Fibroblast of lung (primary cell): ENCODE measurements at regions not wholly inside any gene's neighbourhood (a gene's known extent, or its start where the extent isn't known, plus 50 kb on each side); places are given as distances from the start of the nearest gene placed in this dataset.

Experiments used
- DNase-seq, 2 donors: peaks; one replicate each; pipeline versions ENCODE4 v3.0.0 to v3.0.0-alpha.2; 2010; ENCODE audit warnings: low read depth in 2 of 2
- H2AFZ ChIP-seq: 2 replicates; pipeline ENCODE4 v1.5.1; 2012; ENCODE audit warnings: low read length, control low read depth, inconsistent platforms
- H3K27ac ChIP-seq: 2 replicates; pipeline ENCODE4 v1.5.1; 2011; ENCODE audit warnings: low read length, control low read depth; ENCODE audit not compliant: insufficient read depth
- H3K27me3 ChIP-seq: 2 replicates; pipeline ENCODE4 v1.5.1; 2011; ENCODE audit warnings: mild to moderate bottlenecking, low read length; ENCODE audit not compliant: control insufficient read depth, insufficient read depth
- H3K36me3 ChIP-seq: 2 replicates; pipeline ENCODE4 v1.5.1; 2011; ENCODE audit warnings: low read length; ENCODE audit not compliant: control insufficient read depth, insufficient read depth
- H3K4me1 ChIP-seq: 2 replicates; pipeline ENCODE4 v1.5.1; 2011; ENCODE audit warnings: low read length; ENCODE audit not compliant: control insufficient read depth, insufficient read depth; ENCODE audit errors: extremely low read depth
- H3K4me2 ChIP-seq: 2 replicates; pipeline ENCODE4 v1.5.1; 2011; ENCODE audit warnings: low read length, control low read depth; ENCODE audit not compliant: insufficient read depth; ENCODE audit errors: extremely low read depth
- H3K4me3 ChIP-seq, 4 experiments: fragments of 200-600 bp in 1 of 4; sonication (generic) in 1 of 4; replicated peaks in 1 of 4; 2 replicates each; pipeline ENCODE4 v1.5.1; 2011 to 2016; ENCODE audit warnings: low read length in 4 of 4, low read depth in 3 of 4, mild to moderate bottlenecking in 3 of 4, control low read depth in 2 of 4, inconsistent platforms in 1 of 4, mixed read lengths in 1 of 4; ENCODE audit not compliant: insufficient read depth in 1 of 4; ENCODE audit errors: control extremely low read depth in 1 of 4
- H3K79me2 ChIP-seq: 2 replicates; pipeline ENCODE4 v1.5.1; 2012; ENCODE audit warnings: mild to moderate bottlenecking, low read length, inconsistent platforms; ENCODE audit not compliant: control insufficient read depth, insufficient read depth
- H3K9ac ChIP-seq: 2 replicates; pipeline ENCODE4 v1.5.1; 2011; ENCODE audit warnings: mild to moderate bottlenecking, low read length, control low read depth; ENCODE audit not compliant: insufficient read depth
- H3K9me3 ChIP-seq: 2 replicates; pipeline ENCODE4 v1.5.1; 2012; ENCODE audit warnings: low read depth, low read length; ENCODE audit not compliant: control insufficient read depth, insufficient read depth
- H4K20me1 ChIP-seq: 2 replicates; pipeline ENCODE4 v1.5.1; 2011; ENCODE audit warnings: low read length; ENCODE audit not compliant: control insufficient read depth, insufficient read depth; ENCODE audit errors: extremely low read depth
- EZH2 ChIP-seq: IDR thresholded peaks from 2 replicates; pipeline ENCODE4 v1.5.1; 2012; ENCODE audit warnings: low read length, control low read depth, mild to moderate bottlenecking; ENCODE audit errors: missing control alignments
- TF ChIP-seq, protein P1 (sequence below), 2 donors: IDR thresholded peaks in 1 of 2; conservative IDR thresholded peaks in 1 of 2; 1 replicate in 1 of 2; 2 replicates in 1 of 2; pipeline ENCODE4 v1.5.1; 2011 to 2012; ENCODE audit warnings: low read length in 2 of 2, control low read depth in 1 of 2, inconsistent platforms in 1 of 2, low read depth in 1 of 2, mild to moderate bottlenecking in 1 of 2

DNA sequence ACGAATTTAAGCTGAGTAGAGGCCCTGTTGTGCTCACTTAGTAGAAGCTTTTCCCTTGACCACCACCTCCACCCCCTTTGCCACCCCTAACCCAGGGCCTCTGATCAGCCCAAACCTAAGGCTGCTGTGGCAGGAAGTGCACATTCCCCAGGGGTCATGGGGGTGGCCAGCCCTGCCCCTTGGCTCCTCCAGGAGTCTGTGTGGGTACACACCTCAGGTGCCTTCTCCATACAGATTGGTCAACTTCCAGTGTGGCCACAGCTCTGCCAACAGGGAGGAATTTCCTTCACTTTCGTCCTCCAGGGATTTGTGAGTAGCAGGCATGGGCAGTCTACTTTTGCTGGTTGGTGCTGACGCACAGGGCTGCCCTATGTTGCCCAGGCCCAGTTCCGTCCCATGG lies 249.9 kb upstream of the ZNF32 start:
- H2AFZ ChIP-seq = no peak overlapping the region
- no peaks in the 10 kb centered on the region for H3K79me2 ChIP-seq
- no peak overlapping the region for H3K4me2 ChIP-seq
- no peak overlapping the region for H3K9ac ChIP-seq
- TF ChIP-seq EZH2 = no peak
- TF ChIP-seq, protein P1, sequence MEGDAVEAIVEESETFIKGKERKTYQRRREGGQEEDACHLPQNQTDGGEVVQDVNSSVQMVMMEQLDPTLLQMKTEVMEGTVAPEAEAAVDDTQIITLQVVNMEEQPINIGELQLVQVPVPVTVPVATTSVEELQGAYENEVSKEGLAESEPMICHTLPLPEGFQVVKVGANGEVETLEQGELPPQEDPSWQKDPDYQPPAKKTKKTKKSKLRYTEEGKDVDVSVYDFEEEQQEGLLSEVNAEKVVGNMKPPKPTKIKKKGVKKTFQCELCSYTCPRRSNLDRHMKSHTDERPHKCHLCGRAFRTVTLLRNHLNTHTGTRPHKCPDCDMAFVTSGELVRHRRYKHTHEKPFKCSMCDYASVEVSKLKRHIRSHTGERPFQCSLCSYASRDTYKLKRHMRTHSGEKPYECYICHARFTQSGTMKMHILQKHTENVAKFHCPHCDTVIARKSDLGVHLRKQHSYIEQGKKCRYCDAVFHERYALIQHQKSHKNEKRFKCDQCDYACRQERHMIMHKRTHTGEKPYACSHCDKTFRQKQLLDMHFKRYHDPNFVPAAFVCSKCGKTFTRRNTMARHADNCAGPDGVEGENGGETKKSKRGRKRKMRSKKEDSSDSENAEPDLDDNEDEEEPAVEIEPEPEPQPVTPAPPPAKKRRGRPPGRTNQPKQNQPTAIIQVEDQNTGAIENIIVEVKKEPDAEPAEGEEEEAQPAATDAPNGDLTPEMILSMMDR (conservative IDR thresholded peaks at IDR 0.05 in 1 of 2, IDR thresholded peaks at IDR 0.05 in 1 of 2; ENCODE audit: low read depth in 1 of 2, low read length in 2 of 2) = no peak
- H3K4me3 ChIP-seq = no peak overlapping the region
- H3K36me3 ChIP-seq = no peaks in the 10 kb centered on the region
- no peak for DNase-seq
- H3K9me3 ChIP-seq = no peaks in the 10 kb centered on the region
- H3K27me3 ChIP-seq = no peaks in the 10 kb centered on the region
- no peak overlapping the region for H3K27ac ChIP-seq
- H4K20me1 ChIP-seq = no peaks in the 10 kb centered on the region
- no peaks in the 10 kb centered on the region for H3K4me1 ChIP-seq

DNA sequence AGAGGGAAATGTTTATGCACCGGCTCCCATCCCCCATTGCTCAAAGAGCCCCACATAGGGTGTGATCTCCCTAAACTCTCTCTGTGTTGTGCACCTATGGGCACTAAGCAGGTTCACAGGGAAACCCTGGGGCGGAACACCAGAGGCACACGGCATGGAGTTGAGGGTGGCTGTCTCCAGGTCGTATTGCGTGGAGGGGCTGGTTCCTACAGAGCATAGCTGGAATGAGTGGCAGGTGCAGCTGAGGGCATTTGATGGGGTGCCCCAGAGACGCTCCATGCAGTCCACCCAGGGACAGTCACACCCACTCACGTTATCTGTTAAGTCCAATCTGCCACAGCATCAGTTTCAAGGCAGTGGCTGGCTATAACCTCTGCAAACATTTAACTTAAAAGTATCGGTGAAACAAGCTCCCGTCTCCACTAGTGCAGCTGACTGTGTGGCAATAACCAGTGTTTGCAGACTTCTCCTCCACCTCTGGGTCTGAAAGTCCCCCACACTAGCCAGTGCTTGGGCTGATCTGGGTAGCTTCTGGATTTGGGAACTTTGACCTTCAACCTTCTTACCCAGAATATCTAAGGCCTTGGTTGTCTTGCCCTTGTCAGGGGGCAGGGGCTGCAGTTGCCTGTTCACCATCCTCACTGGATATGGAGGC lies 249.2 kb upstream of the ZNF32 start:
- H3K79me2 ChIP-seq = no peaks in the 10 kb centered on the region
- TF ChIP-seq, protein P1 (conservative IDR thresholded peaks at IDR 0.05 in 1 of 2, IDR thresholded peaks at IDR 0.05 in 1 of 2; ENCODE audit: low read depth in 1 of 2, low read length in 2 of 2) = no peak
- no peak for TF ChIP-seq EZH2
- no peaks in the 10 kb centered on the region for H3K27me3 ChIP-seq
- H3K4me2 ChIP-seq = no peak overlapping the region
- DNase-seq = no peak
- peaks cover 2% of the 10 kb centered on the region for H3K4me1 ChIP-seq
- H3K9me3 ChIP-seq = no peaks in the 10 kb centered on the region
- no peak overlapping the region for H3K9ac ChIP-seq
- no peaks in the 10 kb centered on the region for H3K36me3 ChIP-seq
- H3K4me3 ChIP-seq = no peak overlapping the region
- H3K27ac ChIP-seq = no peak overlapping the region
- H4K20me1 ChIP-seq = no peaks in the 10 kb centered on the region
- no peak overlapping the region for H2AFZ ChIP-seq

DNA sequence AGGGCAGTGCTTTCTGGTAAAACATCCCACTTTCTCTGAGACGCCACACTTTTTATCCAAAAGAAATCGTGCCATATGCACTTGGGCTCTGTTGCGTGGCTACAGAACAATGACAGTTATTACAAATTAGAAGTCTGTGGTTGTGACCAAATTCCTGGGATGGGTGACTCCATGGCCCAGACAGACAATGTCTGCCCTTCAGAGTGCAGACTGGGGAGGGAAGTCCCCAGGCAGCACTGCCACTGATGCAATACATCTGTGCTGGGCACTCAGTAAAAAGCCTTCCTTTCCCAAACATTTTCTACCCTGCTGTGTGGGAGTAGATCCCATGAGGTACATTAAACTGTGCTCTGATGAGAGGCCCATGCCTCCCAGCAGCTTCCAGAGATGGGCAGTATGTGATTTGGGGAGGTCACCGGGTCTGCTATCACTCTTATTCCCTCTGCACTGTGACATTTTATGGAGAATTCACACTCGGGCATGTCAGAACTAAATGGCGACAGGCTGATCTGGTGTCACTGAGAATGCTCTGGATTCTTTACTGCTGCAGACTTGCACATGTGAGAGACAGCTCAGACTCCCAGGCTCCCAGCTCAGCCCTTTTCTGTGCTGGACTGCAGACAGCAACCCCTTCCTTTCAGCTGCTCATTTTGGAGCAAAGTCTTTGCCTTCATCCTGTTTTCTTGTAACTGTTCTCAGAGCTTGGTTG lies 243.5 kb upstream of the ZNF32 start:
- Histone ChIP-seq H2AFZ (no peak overlapping the region), H3K79me2 (no peaks in the 10 kb centered on the region), H3K36me3 (no peaks in the 10 kb centered on the region), H3K27me3 (no peaks in the 10 kb centered on the region), H3K27ac (no peak overlapping the region), H3K9ac (no peak overlapping the region), H3K4me2 (no peak overlapping the region), H3K4me3 (no peak overlapping the region), H3K9me3 (no peaks in the 10 kb centered on the region), H3K4me1 (peaks cover 18% of the 10 kb centered on the region), H4K20me1 (no peaks in the 10 kb centered on the region)
- no peak for TF ChIP-seq EZH2
- TF ChIP-seq, protein P1 (conservative IDR thresholded peaks at IDR 0.05 in 1 of 2, IDR thresholded peaks at IDR 0.05 in 1 of 2; ENCODE audit: low read depth in 1 of 2, low read length in 2 of 2) = no peak
- DNase-seq = peak; percentile 22 to 68
